Naive B cell (primary cell): ENCODE measurements at regions not wholly inside any gene's neighbourhood (a gene's known extent, or its start where the extent isn't known, plus 50 kb on each side); places are given as distances from the start of the nearest gene placed in this dataset.
"Not testable (repeated sequence)": the region's sequence is repeated elsewhere in the genome, so short reads cannot be mapped to it uniquely, and the experiment has no call there.

Experiments used
- ATAC-seq, 2 donors: fragments of 150-1000 bp; cut with Tn5 transposase; 2 replicates each; pipeline ENCODE4 v1.10.0; 2021; ENCODE audit warnings: low read depth in 2 of 2, mild to moderate bottlenecking in 2 of 2, moderate library complexity in 2 of 2
- DNase-seq: peaks from one replicate; pipeline ENCODE4 v3.0.0; 2022
- H3K27ac Mint-ChIP-seq, 6 donors: one replicate each; pipeline ENCODE4 v1.8.0; 2020 to 2022; ENCODE audit warnings: mild to moderate bottlenecking in 6 of 6, mixed read lengths in 6 of 6, moderate library complexity in 5 of 6, inconsistent platforms in 2 of 6
- H3K27me3 Mint-ChIP-seq, 3 donors: one replicate each; pipeline ENCODE4 v1.8.0; 2021 to 2022; ENCODE audit warnings: mixed read lengths in 3 of 3, mild to moderate bottlenecking in 1 of 3
- H3K36me3 Mint-ChIP-seq, 2 donors: one replicate each; pipeline ENCODE4 v1.8.0; 2020 to 2022; ENCODE audit warnings: mixed read lengths in 2 of 2, inconsistent platforms in 1 of 2, mild to moderate bottlenecking in 1 of 2
- H3K4me1 Mint-ChIP-seq, 3 donors: one replicate each; pipeline ENCODE4 v1.8.0; 2020 to 2022; ENCODE audit warnings: mixed read lengths in 3 of 3, inconsistent platforms in 1 of 3, mild to moderate bottlenecking in 1 of 3, moderate library complexity in 1 of 3
- H3K4me3 Mint-ChIP-seq, 8 donors: one replicate each; pipeline ENCODE4 v1.8.0; 2020 to 2022; ENCODE audit warnings: mild to moderate bottlenecking in 8 of 8, mixed read lengths in 8 of 8, moderate library complexity in 8 of 8, inconsistent platforms in 2 of 8
- H3K9me3 Mint-ChIP-seq, 7 donors: one replicate each; pipeline ENCODE4 v1.8.0; 2020 to 2022; ENCODE audit warnings: mixed read lengths in 7 of 7, mild to moderate bottlenecking in 5 of 7, inconsistent platforms in 2 of 7, moderate library complexity in 1 of 7

GRCh38 chrX:83588409-83588808 is 80.3 kb downstream of the POU3F4 start:
- Mint-ChIP-seq H3K9me3 (peaks cover 0 to 8% (median 0%) of the 10 kb centered on the region in 7 donors), H3K36me3 (no peaks in the 10 kb centered on the region), H3K4me1 (no peaks in the 10 kb centered on the region), H3K4me3 (no peak overlapping the region), H3K27ac (peak overlapping the region in 1 of 6 donors; percentile 28), H3K27me3 (no peaks in the 10 kb centered on the region)
- ATAC-seq = no peak
- no peak for DNase-seq

DNA sequence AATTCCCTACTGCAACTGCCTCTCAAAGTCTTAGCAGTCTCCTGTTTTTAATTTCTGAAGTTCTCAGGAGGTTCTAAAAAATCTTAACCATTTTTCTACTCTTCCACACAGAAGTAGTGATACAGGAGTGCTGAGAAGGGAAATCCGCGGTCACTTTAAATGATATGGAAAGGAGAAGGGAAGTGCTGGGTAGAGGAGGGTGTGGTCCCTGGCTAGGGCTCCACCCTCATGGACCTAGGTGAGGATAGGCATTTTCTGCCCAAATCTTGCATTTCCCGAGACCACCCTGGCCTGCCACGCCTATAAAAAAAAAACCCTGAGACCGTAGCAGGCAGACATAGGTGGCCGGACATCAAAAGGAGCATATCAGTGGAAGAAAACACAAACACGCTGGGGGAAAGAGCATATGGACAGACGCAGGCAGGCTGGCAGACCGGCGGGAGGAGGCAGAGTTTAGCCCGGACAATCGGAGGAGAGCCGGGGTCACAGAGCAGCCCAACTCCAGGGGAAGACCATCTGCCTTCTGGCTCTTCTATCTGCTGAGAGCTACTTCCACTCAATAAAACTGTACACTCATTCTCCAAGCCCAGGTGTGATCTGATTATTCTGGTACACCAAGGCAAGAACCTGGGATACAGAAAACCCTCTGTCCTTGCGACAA is 85.7 kb downstream of the POU3F4 start:
- no peaks in the 10 kb centered on the region for H3K9me3 Mint-ChIP-seq
- H3K4me3 Mint-ChIP-seq = no peak overlapping the region
- ATAC-seq (no peak), DNase-seq (no peak)
- no peaks in the 10 kb centered on the region for H3K4me1 Mint-ChIP-seq
- H3K27ac Mint-ChIP-seq = no peak overlapping the region
- no peaks in the 10 kb centered on the region for H3K27me3 Mint-ChIP-seq
- H3K36me3 Mint-ChIP-seq = no peaks in the 10 kb centered on the region

GRCh38 chrX:83630662-83631061 is 122.6 kb downstream of the POU3F4 start:
- Mint-ChIP-seq H3K4me3 (no peak overlapping the region), H3K36me3 (no peaks in the 10 kb centered on the region), H3K27ac (peak overlapping the region in 1 of 6 donors; percentile 28), H3K9me3 (peaks cover 0 to 9% (median 0%) of the 10 kb centered on the region in 7 donors), H3K27me3 (no peaks in the 10 kb centered on the region), H3K4me1 (peaks cover 0 to 20% (median 10%) of the 10 kb centered on the region in 3 donors)
- DNase-seq = no peak
- no peak for ATAC-seq

- H3K4me1 Mint-ChIP-seq, H3K36me3 Mint-ChIP-seq, DNase-seq, H3K27me3 Mint-ChIP-seq, ATAC-seq, H3K27ac Mint-ChIP-seq, H3K4me3 Mint-ChIP-seq: not testable (repeated sequence)
- peaks cover 0 to 13% (median 0%) of the 10 kb centered on the region in 7 donors for H3K9me3 Mint-ChIP-seq
Measured at GRCh38 chrX:83649706-83650105, 141.6 kb downstream of the POU3F4 start.

DNA sequence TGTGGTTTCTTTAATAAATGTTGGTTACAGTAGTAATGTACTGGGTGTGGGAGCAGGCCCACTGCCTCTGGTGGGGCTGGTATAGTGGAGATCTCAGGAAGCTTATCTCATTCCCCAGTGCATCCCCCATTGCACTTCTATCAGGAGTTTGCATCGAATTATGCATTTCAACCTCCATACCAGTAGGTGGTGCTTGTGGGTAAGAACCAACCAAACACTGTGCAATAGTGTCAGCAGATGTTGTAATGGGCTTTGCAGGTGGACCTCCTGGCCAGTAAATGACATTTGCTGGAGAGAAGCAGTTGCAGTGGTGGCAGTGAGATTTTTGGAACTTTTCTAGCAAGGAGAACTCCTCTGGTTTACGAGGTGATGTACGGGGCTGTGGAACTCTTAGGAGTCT is 150.6 kb downstream of the POU3F4 start:
- DNase-seq (no peak), ATAC-seq (no peak)
- no peaks in the 10 kb centered on the region for H3K27me3 Mint-ChIP-seq
- peaks cover 0 to 14% (median 3%) of the 10 kb centered on the region in 7 donors for H3K9me3 Mint-ChIP-seq
- H3K4me3 Mint-ChIP-seq = no peak overlapping the region
- H3K4me1 Mint-ChIP-seq = no peaks in the 10 kb centered on the region
- H3K36me3 Mint-ChIP-seq = no peaks in the 10 kb centered on the region
- no peak overlapping the region for H3K27ac Mint-ChIP-seq
